AG04449 (cell line): ENCODE measurements at regions not wholly inside any gene's neighbourhood (a gene's known extent, or its start where the extent isn't known, plus 50 kb on each side); places are given as distances from the start of the nearest gene placed in this dataset.
"Not testable (repeated sequence)": the region's sequence is repeated elsewhere in the genome, so short reads cannot be mapped to it uniquely, and the experiment has no call there.

Experiments used
- CTCF ChIA-PET: fragments of 350-600 bp; formaldehyde crosslinking; extraction: SDS; loops from one replicate; lab custom pipeline; 2021; ENCODE audit warnings: antibody characterized with exemption; lab: Yijun Ruan, JAX
- POLR2A ChIA-PET: fragments of 400-600, 350-600 bp; formaldehyde crosslinking; extraction: SDS; loops from one replicate; lab custom pipeline; 2020; ENCODE audit warnings: antibody characterized with exemption, inconsistent platforms; lab: Yijun Ruan, JAX
- DNase-seq: peaks from one replicate; pipeline ENCODE4 v3.0.0-alpha.2; 2010; ENCODE audit warnings: low read depth, low spot score
- H3K4me3 ChIP-seq: 2 replicates; pipeline ENCODE4 v1.5.1; 2011; ENCODE audit warnings: low read depth, mild to moderate bottlenecking, control low read depth, low read length
- CTCF ChIP-seq: IDR thresholded peaks from one replicate; pipeline ENCODE4 v1.5.1; 2011; ENCODE audit warnings: mild to moderate bottlenecking, moderate library complexity, low read length, control low read depth, inconsistent platforms; ENCODE audit not compliant: insufficient read depth; ENCODE audit errors: missing control alignments

GRCh38 chr1:87404296-87404695, 75.6 kb downstream of the LMO4 start:
- no peak overlapping the region for H3K4me3 ChIP-seq
- no peak for TF ChIP-seq CTCF
- ChIA-PET POLR2A (no interaction called here), CTCF (no interaction called here)
- no peak for DNase-seq

GRCh38 chr1:87408665-87409248, 80.1 kb downstream of the LMO4 start:
- ChIA-PET POLR2A (no interaction called here), CTCF (no interaction called here)
- no peak for DNase-seq
- H3K4me3 ChIP-seq: no peak overlapping the region
- TF ChIP-seq CTCF: no peak

DNA sequence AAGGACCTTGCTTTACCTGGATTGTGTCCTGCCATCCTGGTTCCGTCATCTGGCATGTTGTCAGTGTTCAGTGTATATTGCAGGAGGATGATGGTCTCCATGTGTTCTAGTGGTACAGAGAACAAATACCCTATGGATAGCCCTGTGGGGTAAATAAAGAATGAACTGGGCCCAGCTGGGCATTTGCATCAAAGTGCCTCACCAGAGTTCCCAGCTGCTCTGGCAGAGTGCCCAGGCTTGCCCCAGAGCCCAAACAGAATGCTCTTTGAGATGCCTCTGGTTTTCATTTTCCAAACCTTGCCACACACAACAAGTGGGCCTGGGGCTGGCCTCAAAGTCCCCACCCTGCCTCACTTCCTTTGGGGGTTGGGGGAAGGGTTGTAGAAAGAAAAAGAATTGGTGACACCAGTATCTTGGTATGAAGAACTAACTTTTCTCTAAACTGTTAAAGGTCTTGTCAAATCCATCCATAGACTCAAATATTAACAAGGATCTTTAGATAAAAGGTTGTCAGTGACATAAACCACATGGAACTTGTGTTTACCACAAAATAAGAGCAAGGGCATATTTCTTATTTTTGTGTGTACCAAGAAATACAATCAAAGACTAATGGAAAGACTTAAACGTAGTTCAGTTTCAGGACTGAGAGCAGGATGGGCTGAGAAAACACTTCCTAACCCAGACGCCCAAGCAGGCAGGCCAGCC, 82.2 kb downstream of the LMO4 start:
- DNase-seq: no peak
- no peak overlapping the region for H3K4me3 ChIP-seq
- ChIA-PET CTCF (no interaction called here), POLR2A (no interaction called here)
- no peak for TF ChIP-seq CTCF

- DNase-seq, H3K4me3 ChIP-seq, POLR2A ChIA-PET, CTCF ChIA-PET: not testable (repeated sequence)
Observed at GRCh38 chr1:87413846-87414245, 85.2 kb downstream of the LMO4 start.

DNA sequence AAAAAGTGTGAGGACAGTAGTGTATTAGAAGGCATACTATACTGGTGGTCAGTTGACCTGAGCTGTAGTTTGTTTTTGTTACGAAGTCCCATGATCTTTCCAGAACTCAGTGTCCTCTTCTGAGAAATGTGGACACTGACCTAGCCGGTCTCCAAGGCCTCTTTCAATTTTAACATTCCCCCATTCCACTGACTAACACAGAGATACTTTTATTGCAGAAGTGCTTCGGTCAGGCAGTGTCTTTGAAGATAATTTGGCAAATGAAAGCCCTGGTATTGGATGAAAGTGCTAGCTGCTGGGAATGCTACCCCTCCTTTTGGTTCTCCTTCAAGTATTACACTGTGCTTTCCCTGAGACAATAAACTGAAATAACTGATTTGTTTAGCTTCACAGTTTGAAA, 89.4 kb downstream of the LMO4 start:
- no peak for TF ChIP-seq CTCF
- no peak overlapping the region for H3K4me3 ChIP-seq
- POLR2A ChIA-PET: no interaction called here
- no peak for DNase-seq
- CTCF ChIA-PET: interaction anchor here (0.9 kb wide), 1 partner anchor 11 kb away, joined by 3 read pairs; no protein-coding TSS in a partner anchor

DNA sequence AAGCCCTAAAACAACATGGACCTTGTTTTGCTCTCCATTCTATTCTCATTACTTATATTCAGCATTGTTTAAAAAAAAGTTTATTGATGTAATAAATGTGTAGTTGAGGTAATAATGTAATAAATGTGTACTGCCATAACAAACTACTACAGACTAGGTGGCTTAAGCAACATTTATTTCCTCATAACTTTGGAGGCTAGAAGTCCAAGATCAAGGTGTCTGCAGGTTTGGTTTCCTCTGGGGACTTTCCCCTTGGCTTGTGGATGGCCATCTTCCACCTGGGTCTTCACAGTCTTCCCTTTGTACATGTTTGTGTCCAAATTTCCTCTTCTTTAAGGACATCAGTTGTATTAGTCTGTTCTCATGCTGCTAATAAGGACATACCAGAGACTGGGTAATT, 93.1 kb downstream of the LMO4 start:
- H3K4me3 ChIP-seq: no peak overlapping the region
- DNase-seq: no peak
- ChIA-PET CTCF (no interaction called here), POLR2A (no interaction called here)
- TF ChIP-seq CTCF: no peak

DNA sequence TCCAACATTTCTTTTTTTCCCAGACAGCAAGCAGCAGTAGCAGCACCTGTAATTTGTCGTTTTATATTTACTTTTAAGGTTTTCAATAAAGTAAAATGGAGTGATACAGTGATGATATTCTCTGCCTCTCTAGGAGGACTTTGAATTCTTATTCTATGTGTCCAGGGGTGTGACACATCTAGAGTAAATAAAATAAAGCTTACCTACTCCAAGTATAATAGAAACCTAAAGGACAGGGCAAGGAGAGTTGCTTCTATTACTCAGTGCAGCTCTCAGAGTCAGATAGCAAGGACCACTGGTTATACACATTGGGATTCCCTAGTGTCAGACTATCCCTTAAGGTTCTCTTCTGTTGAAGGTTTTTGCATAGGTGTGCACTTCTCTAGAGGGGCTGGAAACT, 95.9 kb downstream of the LMO4 start:
- POLR2A ChIA-PET: no interaction called here
- CTCF ChIA-PET: no interaction called here
- TF ChIP-seq CTCF: no peak
- no peak overlapping the region for H3K4me3 ChIP-seq
- no peak for DNase-seq
